Urinary bladder (tissue), 3 donors: ENCODE measurements at regions not wholly inside any gene's neighbourhood (a gene's known extent, or its start where the extent isn't known, plus 50 kb on each side); places are given as distances from the start of the nearest gene placed in this dataset.

Experiments
- DNase-seq: peaks from one replicate; pipeline ENCODE4 v3.0.0-alpha.2; 2015; ENCODE audit errors: extremely low spot score
- H3K27ac ChIP-seq: one replicate; pipeline ENCODE4 v1.5.1; 2013; ENCODE audit warnings: low read depth, mild to moderate bottlenecking, moderate library complexity
- H3K36me3 ChIP-seq: one replicate; pipeline ENCODE4 v1.6.1; 2013; ENCODE audit warnings: mild to moderate bottlenecking, moderate library complexity; ENCODE audit not compliant: insufficient read depth
- H3K4me1 ChIP-seq: one replicate; pipeline ENCODE4 v1.6.1; 2013; ENCODE audit warnings: mild to moderate bottlenecking, moderate library complexity; ENCODE audit not compliant: insufficient read depth
- H3K4me3 ChIP-seq: one replicate; pipeline ENCODE4 v1.5.1; 2013; ENCODE audit warnings: low read depth, low read length
- WGBS: extraction: QIAGEN DNeasy Blood & Tissue Kit; methylation state at CpG from one replicate; pipeline ENCODE4 v1.1.7; 2013; 5-methylcytosine and 5-hydroxymethylcytosine counted together
- donor health status: healthy with polysubstance abuse.
- donor health status: healthy.

DNA sequence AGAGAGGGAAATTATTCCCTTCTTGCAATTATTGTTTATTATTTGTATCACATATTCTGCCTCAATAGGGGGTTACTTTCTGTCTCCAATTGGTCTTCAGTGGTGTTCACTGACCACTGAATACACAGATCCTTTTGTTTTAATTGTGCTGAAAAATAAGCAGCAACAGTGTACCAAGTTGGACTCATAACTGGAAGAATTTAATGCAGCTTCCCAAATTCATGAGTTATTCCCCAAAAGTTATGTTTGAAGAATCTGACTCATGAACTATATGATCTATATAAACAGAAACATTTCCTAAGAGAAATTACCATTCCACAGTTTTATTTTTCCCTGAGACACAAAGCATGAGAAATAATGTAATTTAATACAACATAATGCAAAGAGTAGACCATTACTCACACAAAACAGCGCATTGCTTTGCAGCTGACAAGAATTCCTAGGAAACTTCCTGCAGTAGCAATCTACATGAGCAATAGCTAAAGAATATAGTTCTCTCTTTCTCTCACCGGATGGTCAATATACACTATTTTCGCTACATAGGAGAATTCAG, 479.2 kb downstream of the HTR7 start:
- Histone ChIP-seq H3K4me1 (no peaks in the 10 kb centered on the region), H3K27ac (no peak overlapping the region), H3K4me3 (no peak overlapping the region), H3K36me3 (no peaks in the 10 kb centered on the region)
- 87% methylated on average over 3 of the region's 3 CpGs for WGBS
- no peak for DNase-seq

GRCh38 chr10:90381468-90381867, 476.4 kb downstream of the HTR7 start:
- no peak overlapping the region for H3K4me3 ChIP-seq
- H3K4me1 ChIP-seq: no peaks in the 10 kb centered on the region
- no peak for DNase-seq
- 67% methylated on average over 2 of the region's 2 CpGs for WGBS
- H3K27ac ChIP-seq: no peak overlapping the region
- H3K36me3 ChIP-seq: no peaks in the 10 kb centered on the region

- H3K4me3 ChIP-seq: no peak overlapping the region
- no peaks in the 10 kb centered on the region for H3K36me3 ChIP-seq
- 91% methylated on average over 3 of the region's 3 CpGs for WGBS
- H3K4me1 ChIP-seq: no peaks in the 10 kb centered on the region
- no peak for DNase-seq
- no peak overlapping the region for H3K27ac ChIP-seq
These were observed 468.0 kb downstream of the HTR7 start for GRCh38 chr10:90389876-90390275.

DNA sequence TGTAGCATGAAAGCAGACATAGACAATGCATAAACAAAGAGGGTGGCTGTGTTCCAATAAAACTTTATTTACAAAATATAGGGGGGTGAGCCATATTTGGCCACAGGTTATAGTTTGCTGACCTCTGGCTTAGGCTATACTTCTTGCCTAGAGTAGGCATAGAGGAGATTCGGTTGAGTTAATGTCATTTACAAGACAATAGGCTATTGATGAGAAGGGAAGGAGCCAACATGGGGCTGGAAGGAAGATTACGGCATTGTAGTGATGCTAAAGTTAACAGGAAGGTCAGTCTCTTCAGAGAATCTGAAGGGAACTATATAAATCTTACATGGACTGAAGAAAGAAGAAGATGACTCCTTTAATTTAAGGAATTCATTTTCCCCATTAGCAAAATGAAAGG, 463.5 kb downstream of the HTR7 start:
- Histone ChIP-seq H3K27ac (no peak overlapping the region), H3K4me1 (no peaks in the 10 kb centered on the region), H3K4me3 (no peak overlapping the region), H3K36me3 (no peaks in the 10 kb centered on the region)
- no peak for DNase-seq
- 83% methylated on average over 2 of the region's 2 CpGs for WGBS

DNA sequence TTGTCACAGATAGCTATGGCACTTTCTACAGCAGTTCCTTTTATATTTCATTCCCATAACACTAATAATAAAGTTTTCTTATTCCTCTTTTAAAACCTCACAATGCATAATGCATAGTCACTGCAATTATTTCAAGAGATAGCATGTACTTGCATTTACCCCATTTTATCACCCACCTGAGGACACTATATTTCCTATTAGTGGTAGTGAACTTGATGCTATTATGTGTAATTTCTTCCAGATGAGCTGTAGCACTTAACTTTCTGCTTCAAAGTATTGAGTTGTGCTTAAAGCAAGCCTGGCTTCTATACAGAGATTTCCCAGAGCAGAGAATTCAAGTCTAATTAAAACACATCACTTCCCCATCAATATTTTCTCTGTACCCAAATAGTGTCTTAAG, 461.1 kb downstream of the HTR7 start:
- no peak overlapping the region for H3K27ac ChIP-seq
- no peaks in the 10 kb centered on the region for H3K4me1 ChIP-seq
- no peak overlapping the region for H3K4me3 ChIP-seq
- no peak for DNase-seq
- H3K36me3 ChIP-seq: no peaks in the 10 kb centered on the region

DNA sequence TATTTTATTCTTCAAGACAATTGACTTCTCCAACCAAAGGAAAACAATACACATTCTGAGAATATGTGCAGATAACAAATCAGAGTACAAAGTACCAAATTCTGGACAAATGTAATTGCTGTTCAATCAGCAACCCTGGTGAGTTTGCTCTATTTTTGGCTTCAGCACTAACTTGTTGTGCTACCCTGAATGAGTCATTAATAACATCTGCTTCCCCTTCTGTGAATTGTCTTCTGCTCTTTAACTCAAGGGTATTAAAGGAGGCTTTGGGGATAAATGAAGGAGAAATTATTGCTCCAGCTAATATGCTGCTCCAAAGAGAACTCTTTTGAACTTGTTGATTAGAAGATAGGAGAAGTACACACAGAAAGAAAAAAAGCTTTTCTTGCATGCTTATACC, 459.3 kb downstream of the HTR7 start:
- no peaks in the 10 kb centered on the region for H3K4me1 ChIP-seq
- DNase-seq: no peak
- no peaks in the 10 kb centered on the region for H3K36me3 ChIP-seq
- H3K27ac ChIP-seq: no peak overlapping the region
- H3K4me3 ChIP-seq: no peak overlapping the region

DNA sequence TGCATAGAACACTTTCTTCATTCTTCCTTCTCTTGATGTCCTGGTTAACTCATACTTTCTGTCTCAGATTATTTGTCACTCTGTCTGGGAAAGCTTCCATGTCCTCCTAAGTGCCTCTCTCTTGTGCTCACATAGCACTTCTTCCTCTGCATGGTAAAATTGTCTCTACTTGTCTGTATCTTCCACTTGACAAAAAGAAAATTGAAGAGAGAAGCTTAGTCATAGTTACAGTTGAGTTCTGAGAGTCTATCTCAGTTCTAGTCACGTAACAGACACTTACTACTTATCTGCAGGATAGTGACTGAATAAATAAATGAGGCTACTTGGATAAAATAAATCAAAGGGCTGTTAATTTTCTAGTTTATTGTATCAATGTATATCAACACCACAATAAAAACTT, 458.1 kb downstream of the HTR7 start:
- no peak overlapping the region for H3K27ac ChIP-seq
- no peak overlapping the region for H3K4me3 ChIP-seq
- no peaks in the 10 kb centered on the region for H3K36me3 ChIP-seq
- DNase-seq: no peak
- H3K4me1 ChIP-seq: no peaks in the 10 kb centered on the region
- 91% methylated on average over 1 of the region's 1 CpG for WGBS

DNA sequence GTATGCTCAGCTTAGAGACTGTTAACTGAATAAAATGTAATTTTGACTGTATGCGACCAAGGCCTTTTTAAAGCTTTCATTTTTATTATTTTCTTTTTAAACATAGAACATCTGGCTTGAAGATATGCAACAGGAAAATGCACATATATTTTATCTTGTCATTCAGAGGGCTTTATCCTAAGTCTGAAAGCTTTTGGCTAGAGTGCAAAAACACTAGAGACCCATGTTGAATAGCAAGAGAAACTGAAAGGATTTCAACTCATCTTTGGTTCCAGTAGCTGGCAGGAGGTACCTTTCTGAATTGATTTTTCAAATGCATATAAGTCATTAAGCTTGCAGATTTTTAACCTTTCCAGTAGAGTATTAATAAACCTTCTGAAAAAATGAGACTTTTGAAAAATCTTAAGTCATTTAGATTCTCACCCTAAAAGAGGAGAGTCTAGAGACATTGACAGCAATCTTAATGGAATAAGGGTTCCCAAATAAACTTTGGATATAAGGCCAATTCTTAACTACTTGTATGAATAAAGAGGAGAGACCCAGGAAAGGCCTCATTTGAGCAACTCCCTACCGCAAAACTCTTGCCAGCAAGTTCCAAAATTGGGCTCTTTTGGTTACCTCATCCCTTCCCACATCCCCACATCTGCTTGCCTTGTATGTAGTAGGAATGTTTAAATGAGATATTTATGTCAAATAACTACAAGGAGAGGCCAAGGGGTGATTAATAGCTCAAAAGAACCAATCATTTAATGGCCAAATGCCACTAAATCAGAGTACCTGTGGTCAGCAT, 454.4 kb downstream of the HTR7 start:
- 78% methylated on average over 2 of the region's 2 CpGs for WGBS
- no peak overlapping the region for H3K4me3 ChIP-seq
- H3K4me1 ChIP-seq: peaks cover 2% of the 10 kb centered on the region
- DNase-seq: no peak
- no peak overlapping the region for H3K27ac ChIP-seq
- H3K36me3 ChIP-seq: no peaks in the 10 kb centered on the region

DNA sequence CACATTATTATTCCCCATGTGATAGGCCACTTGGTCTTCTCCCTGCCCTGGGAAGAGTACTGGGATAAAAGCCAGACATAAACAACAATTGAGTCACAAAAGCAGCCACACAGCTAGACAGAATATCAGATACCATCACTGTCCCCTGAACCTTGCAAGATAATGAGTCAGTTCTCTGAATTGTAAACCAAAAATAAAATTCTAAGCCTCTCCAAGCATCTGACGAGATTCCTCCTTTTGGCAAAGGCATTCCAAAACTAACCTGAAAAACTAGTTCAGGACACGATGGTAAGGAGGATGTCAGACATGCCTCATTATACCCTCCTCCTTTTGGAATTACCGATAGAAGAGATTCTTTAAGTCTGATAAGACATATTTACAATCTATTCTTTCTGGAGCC, 450.7 kb downstream of the HTR7 start:
- 43% methylated on average over 3 of the region's 3 CpGs for WGBS
- H3K4me1 ChIP-seq: peaks cover 2% of the 10 kb centered on the region
- H3K27ac ChIP-seq: no peak overlapping the region
- DNase-seq: no peak
- no peaks in the 10 kb centered on the region for H3K36me3 ChIP-seq
- no peak overlapping the region for H3K4me3 ChIP-seq

DNA sequence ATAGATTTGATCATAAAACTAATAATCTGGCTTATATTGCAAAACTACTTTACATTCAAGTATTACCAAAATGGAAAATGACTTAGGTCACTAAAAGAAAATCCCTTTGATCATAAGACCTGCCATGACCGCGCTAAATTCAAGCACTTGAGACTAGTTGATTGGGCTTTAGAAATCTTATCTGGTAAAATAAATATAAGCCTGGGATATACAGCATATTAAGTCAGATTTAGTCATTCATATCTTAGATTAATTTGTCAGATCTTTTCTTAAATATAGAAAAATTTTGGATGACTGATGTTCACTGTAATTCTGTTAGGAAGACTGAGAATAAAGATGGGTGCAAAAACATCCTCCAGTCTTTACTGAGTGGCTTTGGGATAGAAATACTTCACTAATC, 450.0 kb downstream of the HTR7 start:
- no peak overlapping the region for H3K4me3 ChIP-seq
- H3K27ac ChIP-seq: no peak overlapping the region
- DNase-seq: no peak
- no peaks in the 10 kb centered on the region for H3K36me3 ChIP-seq
- 75% methylated on average over 2 of the region's 2 CpGs for WGBS
- H3K4me1 ChIP-seq: peaks cover 2% of the 10 kb centered on the region

DNA sequence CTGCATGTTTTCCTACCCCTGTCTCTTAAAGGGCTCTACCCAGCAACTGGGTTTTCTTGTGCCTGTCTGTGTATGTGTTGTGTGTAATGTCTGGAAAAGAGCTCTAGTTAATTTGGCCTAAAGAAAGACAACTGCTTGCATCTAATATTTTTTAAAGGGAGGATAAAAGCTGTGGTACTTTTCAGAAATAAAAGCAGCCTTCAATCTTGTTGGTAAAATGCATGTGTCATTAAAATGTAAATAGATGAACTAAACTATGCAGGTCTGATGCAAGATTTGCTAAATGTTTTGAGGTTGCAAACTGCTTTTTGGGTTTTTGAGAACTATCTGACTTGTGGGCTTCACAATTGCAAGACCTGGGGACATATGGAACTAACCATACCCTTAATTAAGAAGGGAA, 445.3 kb downstream of the HTR7 start:
- Histone ChIP-seq H3K4me1 (no peaks in the 10 kb centered on the region), H3K27ac (no peak overlapping the region), H3K4me3 (no peak overlapping the region), H3K36me3 (no peaks in the 10 kb centered on the region)
- DNase-seq: no peak

DNA sequence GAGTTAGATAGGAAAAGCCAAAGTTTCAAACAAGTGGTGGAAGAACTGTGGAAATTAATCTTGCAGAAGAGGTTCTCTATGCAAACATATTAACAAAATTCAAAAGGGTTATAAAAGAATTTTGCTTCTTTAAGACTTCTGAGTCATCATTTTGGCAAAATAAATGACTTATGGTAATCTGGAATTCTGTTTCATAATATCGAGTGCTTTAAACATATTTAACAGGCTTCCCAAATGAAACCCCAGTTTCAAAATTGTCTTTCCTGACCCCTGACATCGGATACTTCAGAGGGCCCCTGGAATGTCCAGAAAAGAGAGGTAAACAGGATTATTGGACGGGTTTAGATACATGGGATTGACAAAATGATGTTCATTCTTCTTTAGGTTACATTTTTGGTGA, 444.6 kb downstream of the HTR7 start:
- WGBS: 50% methylated on average over 3 of the region's 3 CpGs
- Histone ChIP-seq H3K4me1 (no peaks in the 10 kb centered on the region), H3K4me3 (no peak overlapping the region), H3K36me3 (no peaks in the 10 kb centered on the region), H3K27ac (no peak overlapping the region)
- no peak for DNase-seq

- Histone ChIP-seq H3K4me3 (no peak overlapping the region), H3K27ac (no peak overlapping the region), H3K36me3 (no peaks in the 10 kb centered on the region), H3K4me1 (no peaks in the 10 kb centered on the region)
- no peak for DNase-seq
- WGBS: 42% methylated on average over 3 of the region's 3 CpGs
These were observed 442.9 kb downstream of the HTR7 start for GRCh38 chr10:90414926-90415325.

- Histone ChIP-seq H3K27ac (no peak overlapping the region), H3K4me1 (no peaks in the 10 kb centered on the region), H3K36me3 (no peaks in the 10 kb centered on the region), H3K4me3 (no peak overlapping the region)
- DNase-seq: no peak
- WGBS: 55% methylated on average over 3 of the region's 3 CpGs
These were observed 440.8 kb downstream of the HTR7 start for GRCh38 chr10:90417029-90417428.
